ENCODE measurements at regions not wholly inside any gene's neighbourhood (a gene's known extent, or its start where the extent isn't known, plus 50 kb on each side); places are given as distances from the start of the nearest gene placed in this dataset.

- DNase-seq (ENCODE audit: low spot score): no peak
Observed at GRCh38 chr1:112219267-112219666, 176.7 kb upstream of the CTTNBP2NL start.

- DNase-seq (ENCODE audit: low spot score): no peak
Observed at GRCh38 chr1:112230232-112230631, 165.8 kb upstream of the CTTNBP2NL start.

GRCh38 chr1:112231331-112231730 is 164.7 kb upstream of the CTTNBP2NL start:
- no peak for DNase-seq (ENCODE audit: low spot score)

- DNase-seq (ENCODE audit: low spot score): no peak
Observed at GRCh38 chr1:112232848-112233247, 163.2 kb upstream of the CTTNBP2NL start.

GRCh38 chr1:112234710-112235109 is 161.3 kb upstream of the CTTNBP2NL start:
- DNase-seq (ENCODE audit: low spot score): no peak

- DNase-seq (ENCODE audit: low spot score): no peak
Observed at GRCh38 chr1:112237983-112238545, 157.9 kb upstream of the CTTNBP2NL start.

GRCh38 chr1:112239683-112240330 is 156.2 kb upstream of the CTTNBP2NL start:
- no peak for DNase-seq (ENCODE audit: low spot score)

GRCh38 chr1:112242470-112242869 is 153.5 kb upstream of the CTTNBP2NL start:
- no peak for DNase-seq (ENCODE audit: low spot score)

- no peak for DNase-seq (ENCODE audit: low spot score)
Observed at GRCh38 chr1:112244131-112244530, 151.9 kb upstream of the CTTNBP2NL start.

- DNase-seq (ENCODE audit: low spot score): no peak
Observed at GRCh38 chr1:112245114-112245513, 150.9 kb upstream of the CTTNBP2NL start.

- DNase-seq (ENCODE audit: low spot score): no peak
Observed at GRCh38 chr1:112247036-112247597, 148.9 kb upstream of the CTTNBP2NL start.

- no peak for DNase-seq (ENCODE audit: low spot score)
Observed at GRCh38 chr1:112247961-112248360, 148.1 kb upstream of the CTTNBP2NL start.

GRCh38 chr1:112250892-112251291 is 145.1 kb upstream of the CTTNBP2NL start:
- no peak for DNase-seq (ENCODE audit: low spot score)

- DNase-seq (ENCODE audit: low spot score): no peak
Observed at GRCh38 chr1:112251766-112252506, 144.1 kb upstream of the CTTNBP2NL start.

GRCh38 chr1:112253366-112253765 is 142.6 kb upstream of the CTTNBP2NL start:
- no peak for DNase-seq (ENCODE audit: low spot score)

- DNase-seq (ENCODE audit: low spot score): no peak
Observed at GRCh38 chr1:112255080-112255479, 140.9 kb upstream of the CTTNBP2NL start.

- no peak for DNase-seq (ENCODE audit: low spot score)
Observed at GRCh38 chr1:112256411-112256810, 139.6 kb upstream of the CTTNBP2NL start.

GRCh38 chr1:112257043-112257835 is 138.8 kb upstream of the CTTNBP2NL start:
- DNase-seq (ENCODE audit: low spot score): no peak

- DNase-seq (ENCODE audit: low spot score): no peak
Observed at GRCh38 chr1:112260699-112261098, 135.3 kb upstream of the CTTNBP2NL start.

GRCh38 chr1:112262316-112262715 is 133.7 kb upstream of the CTTNBP2NL start:
- DNase-seq (ENCODE audit: low spot score): no peak

- DNase-seq (ENCODE audit: low spot score): no peak
Observed at GRCh38 chr1:112263042-112263441, 133.0 kb upstream of the CTTNBP2NL start.

- no peak for DNase-seq (ENCODE audit: low spot score)
Observed at GRCh38 chr1:112263453-112263852, 132.6 kb upstream of the CTTNBP2NL start.
